ENCODE measurements at regions not wholly inside any gene's neighbourhood (a gene's known extent, or its start where the extent isn't known, plus 50 kb on each side); places are given as distances from the start of the nearest gene placed in this dataset.

GRCh38 chr3:34570916-34571705 lies 772.7 kb downstream of the PDCD6IP start (continued):
- TF ChIP-seq ETS1 (IDR thresholded peaks at IDR 0.05) = no peak
- TF ChIP-seq, protein P1, sequence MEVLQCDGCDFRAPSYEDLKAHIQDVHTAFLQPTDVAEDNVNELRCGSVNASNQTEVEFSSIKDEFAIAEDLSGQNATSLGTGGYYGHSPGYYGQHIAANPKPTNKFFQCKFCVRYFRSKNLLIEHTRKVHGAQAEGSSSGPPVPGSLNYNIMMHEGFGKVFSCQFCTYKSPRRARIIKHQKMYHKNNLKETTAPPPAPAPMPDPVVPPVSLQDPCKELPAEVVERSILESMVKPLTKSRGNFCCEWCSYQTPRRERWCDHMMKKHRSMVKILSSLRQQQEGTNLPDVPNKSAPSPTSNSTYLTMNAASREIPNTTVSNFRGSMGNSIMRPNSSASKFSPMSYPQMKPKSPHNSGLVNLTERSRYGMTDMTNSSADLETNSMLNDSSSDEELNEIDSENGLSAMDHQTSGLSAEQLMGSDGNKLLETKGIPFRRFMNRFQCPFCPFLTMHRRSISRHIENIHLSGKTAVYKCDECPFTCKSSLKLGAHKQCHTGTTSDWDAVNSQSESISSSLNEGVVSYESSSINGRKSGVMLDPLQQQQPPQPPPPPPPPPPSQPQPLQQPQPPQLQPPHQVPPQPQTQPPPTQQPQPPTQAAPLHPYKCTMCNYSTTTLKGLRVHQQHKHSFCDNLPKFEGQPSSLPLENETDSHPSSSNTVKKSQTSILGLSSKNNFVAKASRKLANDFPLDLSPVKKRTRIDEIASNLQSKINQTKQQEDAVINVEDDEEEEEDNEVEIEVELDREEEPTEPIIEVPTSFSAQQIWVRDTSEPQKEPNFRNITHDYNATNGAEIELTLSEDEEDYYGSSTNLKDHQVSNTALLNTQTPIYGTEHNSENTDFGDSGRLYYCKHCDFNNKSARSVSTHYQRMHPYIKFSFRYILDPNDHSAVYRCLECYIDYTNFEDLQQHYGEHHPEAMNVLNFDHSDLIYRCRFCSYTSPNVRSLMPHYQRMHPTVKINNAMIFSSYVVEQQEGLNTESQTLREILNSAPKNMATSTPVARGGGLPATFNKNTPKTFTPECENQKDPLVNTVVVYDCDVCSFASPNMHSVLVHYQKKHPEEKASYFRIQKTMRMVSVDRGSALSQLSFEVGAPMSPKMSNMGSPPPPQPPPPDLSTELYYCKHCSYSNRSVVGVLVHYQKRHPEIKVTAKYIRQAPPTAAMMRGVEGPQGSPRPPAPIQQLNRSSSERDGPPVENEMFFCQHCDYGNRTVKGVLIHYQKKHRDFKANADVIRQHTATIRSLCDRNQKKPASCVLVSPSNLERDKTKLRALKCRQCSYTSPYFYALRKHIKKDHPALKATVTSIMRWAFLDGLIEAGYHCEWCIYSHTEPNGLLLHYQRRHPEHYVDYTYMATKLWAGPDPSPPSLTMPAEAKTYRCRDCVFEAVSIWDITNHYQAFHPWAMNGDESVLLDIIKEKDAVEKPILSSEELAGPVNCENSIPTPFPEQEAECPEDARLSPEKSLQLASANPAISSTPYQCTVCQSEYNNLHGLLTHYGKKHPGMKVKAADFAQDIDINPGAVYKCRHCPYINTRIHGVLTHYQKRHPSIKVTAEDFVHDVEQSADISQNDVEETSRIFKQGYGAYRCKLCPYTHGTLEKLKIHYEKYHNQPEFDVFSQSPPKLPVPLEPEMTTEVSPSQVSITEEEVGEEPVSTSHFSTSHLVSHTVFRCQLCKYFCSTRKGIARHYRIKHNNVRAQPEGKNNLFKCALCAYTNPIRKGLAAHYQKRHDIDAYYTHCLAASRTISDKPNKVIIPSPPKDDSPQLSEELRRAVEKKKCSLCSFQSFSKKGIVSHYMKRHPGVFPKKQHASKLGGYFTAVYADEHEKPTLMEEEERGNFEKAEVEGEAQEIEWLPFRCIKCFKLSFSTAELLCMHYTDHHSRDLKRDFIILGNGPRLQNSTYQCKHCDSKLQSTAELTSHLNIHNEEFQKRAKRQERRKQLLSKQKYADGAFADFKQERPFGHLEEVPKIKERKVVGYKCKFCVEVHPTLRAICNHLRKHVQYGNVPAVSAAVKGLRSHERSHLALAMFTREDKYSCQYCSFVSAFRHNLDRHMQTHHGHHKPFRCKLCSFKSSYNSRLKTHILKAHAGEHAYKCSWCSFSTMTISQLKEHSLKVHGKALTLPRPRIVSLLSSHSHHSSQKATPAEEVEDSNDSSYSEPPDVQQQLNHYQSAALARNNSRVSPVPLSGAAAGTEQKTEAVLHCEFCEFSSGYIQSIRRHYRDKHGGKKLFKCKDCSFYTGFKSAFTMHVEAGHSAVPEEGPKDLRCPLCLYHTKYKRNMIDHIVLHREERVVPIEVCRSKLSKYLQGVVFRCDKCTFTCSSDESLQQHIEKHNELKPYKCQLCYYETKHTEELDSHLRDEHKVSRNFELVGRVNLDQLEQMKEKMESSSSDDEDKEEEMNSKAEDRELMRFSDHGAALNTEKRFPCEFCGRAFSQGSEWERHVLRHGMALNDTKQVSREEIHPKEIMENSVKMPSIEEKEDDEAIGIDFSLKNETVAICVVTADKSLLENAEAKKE (CRISPR knock-in tag; IDR thresholded peaks at IDR 0.05) = no peak
- TF ChIP-seq STAT1 (IDR thresholded peaks at IDR 0.05; ENCODE audit: unreplicated experiment) = no peak

GRCh38 chr3:34571714-34572113 lies 773.3 kb downstream of the PDCD6IP start:
- Histone ChIP-seq H4K20me1 (replicated peaks; ENCODE audit: insufficient read depth) (no peaks in the 10 kb centered on the region), H3K36me3 (ENCODE audit: insufficient read depth) (no peaks in the 10 kb centered on the region), H3K4me3 (no peak overlapping the region), H3K4me2 (no peak overlapping the region), H3K27ac (ENCODE audit: low read depth) (no peak overlapping the region), H3K4me1 (ENCODE audit: insufficient read depth) (peaks cover 8% of the 10 kb centered on the region; the same call in 1 of the 2 replicates), H3K27me3 (ENCODE audit: insufficient read depth) (no peaks in the 10 kb centered on the region), H3F3A (replicated peaks; ENCODE audit: low read depth) (no peaks in the 10 kb centered on the region), H2AFZ (no peak overlapping the region), H3K9me2 (ENCODE audit: insufficient read depth) (no peaks in the 10 kb centered on the region), H3K79me2 (replicated peaks; ENCODE audit: insufficient read depth) (no peaks in the 10 kb centered on the region)
- peaks cover 2% of the 10 kb centered on the region for H3K27me3 Mint-ChIP-seq (ENCODE audit: insufficient read depth, low read depth, poor library complexity)
- H3K27ac Mint-ChIP-seq = no peak overlapping the region
- H3K9me3 Mint-ChIP-seq = no peaks in the 10 kb centered on the region
- DNase-seq (ENCODE audit: low spot score) = no peak
- no peaks in the 10 kb centered on the region for H3K36me3 Mint-ChIP-seq (ENCODE audit: low read depth)
- peaks cover 14% of the 10 kb centered on the region for H3K4me1 Mint-ChIP-seq
- ATAC-seq = no peak
- no peak overlapping the region for H3K4me3 Mint-ChIP-seq
- TF ChIP-seq JUNB (IDR thresholded peaks at IDR 0.05; ENCODE audit: unreplicated experiment) = no peak
- no peak for TF ChIP-seq CTCF (conservative IDR thresholded peaks at IDR 0.05; ENCODE audit: low read depth in 2 of 2)
- TF ChIP-seq ETS1 (IDR thresholded peaks at IDR 0.05) = no peak
- TF ChIP-seq EZH2phosphoT487 (IDR thresholded peaks at IDR 0.05; ENCODE audit: unreplicated experiment) = no peak

Measured in GM23338 (cell line).